Naive B cell (primary cell): ENCODE measurements at regions not wholly inside any gene's neighbourhood (a gene's known extent, or its start where the extent isn't known, plus 50 kb on each side); places are given as distances from the start of the nearest gene placed in this dataset.

Experiments
- ATAC-seq, 2 donors: fragments of 150-1000 bp; cut with Tn5 transposase; 2 replicates each; pipeline ENCODE4 v1.10.0; 2021; ENCODE audit warnings: low read depth in 2 of 2, mild to moderate bottlenecking in 2 of 2, moderate library complexity in 2 of 2
- DNase-seq: peaks from one replicate; pipeline ENCODE4 v3.0.0; 2022
- H3K27ac Mint-ChIP-seq, 6 donors: one replicate each; pipeline ENCODE4 v1.8.0; 2020 to 2022; ENCODE audit warnings: mild to moderate bottlenecking in 6 of 6, mixed read lengths in 6 of 6, moderate library complexity in 5 of 6, inconsistent platforms in 2 of 6
- H3K27me3 Mint-ChIP-seq, 3 donors: one replicate each; pipeline ENCODE4 v1.8.0; 2021 to 2022; ENCODE audit warnings: mixed read lengths in 3 of 3, mild to moderate bottlenecking in 1 of 3
- H3K36me3 Mint-ChIP-seq, 2 donors: one replicate each; pipeline ENCODE4 v1.8.0; 2020 to 2022; ENCODE audit warnings: mixed read lengths in 2 of 2, inconsistent platforms in 1 of 2, mild to moderate bottlenecking in 1 of 2
- H3K4me1 Mint-ChIP-seq, 3 donors: one replicate each; pipeline ENCODE4 v1.8.0; 2020 to 2022; ENCODE audit warnings: mixed read lengths in 3 of 3, inconsistent platforms in 1 of 3, mild to moderate bottlenecking in 1 of 3, moderate library complexity in 1 of 3
- H3K4me3 Mint-ChIP-seq, 8 donors: one replicate each; pipeline ENCODE4 v1.8.0; 2020 to 2022; ENCODE audit warnings: mild to moderate bottlenecking in 8 of 8, mixed read lengths in 8 of 8, moderate library complexity in 8 of 8, inconsistent platforms in 2 of 8
- H3K9me3 Mint-ChIP-seq, 7 donors: one replicate each; pipeline ENCODE4 v1.8.0; 2020 to 2022; ENCODE audit warnings: mixed read lengths in 7 of 7, mild to moderate bottlenecking in 5 of 7, inconsistent platforms in 2 of 7, moderate library complexity in 1 of 7

DNA sequence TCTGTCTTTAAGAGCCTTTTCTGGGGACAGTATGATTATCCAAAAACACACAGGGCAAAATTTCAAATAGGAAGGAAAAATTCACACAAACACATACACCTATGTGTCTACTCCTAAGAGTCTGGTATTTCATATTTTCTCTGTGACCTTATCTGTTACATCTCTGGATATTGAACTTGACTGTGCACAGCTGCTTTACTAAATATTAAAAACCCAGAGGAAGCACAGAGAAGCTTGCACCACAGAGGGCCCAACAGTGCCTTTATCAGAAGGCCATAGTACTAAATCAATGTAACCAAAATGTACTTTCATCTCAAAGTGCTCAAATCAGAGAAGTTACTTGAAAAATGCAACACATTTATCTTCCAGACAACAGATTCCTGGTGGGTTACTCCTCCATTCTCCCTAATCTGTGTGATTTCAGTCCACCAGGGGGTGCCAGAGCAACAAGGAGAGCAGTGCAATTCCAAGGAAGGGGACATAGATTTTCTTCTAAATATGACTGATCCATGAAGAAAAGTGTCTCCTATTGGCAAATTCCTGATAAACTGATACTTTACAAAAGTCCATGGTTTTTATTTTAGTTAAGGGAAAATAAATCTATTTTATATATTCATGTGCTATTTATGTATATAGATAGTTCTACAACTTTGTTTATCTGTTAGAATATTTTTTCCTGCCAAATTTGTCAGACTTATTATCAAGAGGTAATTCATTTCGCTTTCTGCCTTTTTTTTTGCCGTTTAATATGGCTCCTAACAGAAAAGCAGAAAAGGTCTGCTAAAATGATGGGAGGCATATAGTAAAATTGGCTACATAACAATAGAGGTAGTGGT is 617.6 kb downstream of the LRFN5 start:
- Mint-ChIP-seq H3K4me3 (no peak overlapping the region), H3K27ac (no peak overlapping the region), H3K27me3 (no peaks in the 10 kb centered on the region), H3K4me1 (peaks cover 8 to 28% (median 9%) of the 10 kb centered on the region in 3 donors), H3K9me3 (no peaks in the 10 kb centered on the region), H3K36me3 (no peaks in the 10 kb centered on the region)
- peak; percentile 10 for DNase-seq
- no peak for ATAC-seq

DNA sequence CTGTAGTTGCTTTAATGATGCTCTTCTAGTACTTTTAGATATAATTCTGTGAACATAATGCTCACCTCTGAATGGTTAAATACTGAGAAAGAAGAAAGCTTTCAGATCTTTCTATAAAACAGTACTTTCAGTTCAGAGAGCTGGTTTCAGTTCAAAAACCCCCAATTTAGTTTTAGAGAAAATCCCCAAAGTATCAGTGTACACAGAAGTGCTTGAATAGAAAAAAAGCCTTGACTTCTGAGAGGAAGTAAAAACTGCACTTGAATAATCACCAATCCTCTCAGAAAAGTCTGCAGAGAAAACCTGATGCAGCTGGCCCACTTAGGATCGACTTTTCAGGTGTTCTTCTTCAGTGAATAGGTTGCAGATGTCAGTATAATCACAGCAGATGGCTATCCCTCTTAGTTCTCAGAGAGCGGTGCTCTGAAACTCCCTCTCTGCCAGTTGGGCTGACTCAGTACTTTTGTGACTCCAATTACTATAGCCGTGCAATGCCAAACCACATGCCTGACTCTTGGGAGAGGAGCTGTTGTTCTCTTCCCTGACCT is 616.3 kb downstream of the LRFN5 start:
- Mint-ChIP-seq H3K4me1 (peaks cover 8 to 28% (median 9%) of the 10 kb centered on the region in 3 donors), H3K9me3 (no peaks in the 10 kb centered on the region), H3K27ac (peak overlapping the region in 4 of 6 donors; percentile 69 to 89 (median 75)), H3K27me3 (no peaks in the 10 kb centered on the region), H3K36me3 (no peaks in the 10 kb centered on the region), H3K4me3 (peak overlapping the region in 5 of 8 donors; percentile 17 to 76 (median 50))
- ATAC-seq (peak; percentile 81 to 86), DNase-seq (peak; percentile 22)

DNA sequence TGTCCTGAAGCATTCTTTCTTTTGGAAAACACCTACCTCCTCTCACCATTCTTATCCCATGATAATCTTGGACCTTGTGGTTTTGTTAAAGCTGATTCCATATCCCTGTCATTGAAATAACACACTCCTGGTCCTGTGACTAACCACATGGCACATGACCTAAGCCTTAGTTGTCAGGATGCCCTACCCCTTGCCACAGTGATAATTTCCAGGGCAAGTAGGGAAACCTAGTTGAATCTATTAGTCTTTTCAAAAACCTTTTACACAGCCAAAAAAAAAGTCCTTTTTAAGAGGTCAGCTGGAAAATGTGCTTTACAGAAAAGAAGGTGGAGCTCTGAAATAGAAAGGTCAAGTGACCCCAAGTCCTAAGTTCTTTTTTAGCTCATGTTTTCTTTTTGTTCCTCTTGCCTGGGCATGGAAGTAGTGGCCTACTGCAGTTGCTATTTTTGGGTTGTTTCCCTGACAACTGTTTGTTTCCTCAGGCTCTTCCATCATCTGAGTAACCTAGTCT is 608.4 kb downstream of the LRFN5 start:
- DNase-seq = no peak
- no peak for ATAC-seq
- no peaks in the 10 kb centered on the region for H3K9me3 Mint-ChIP-seq
- no peaks in the 10 kb centered on the region for H3K4me1 Mint-ChIP-seq
- no peaks in the 10 kb centered on the region for H3K27me3 Mint-ChIP-seq
- no peak overlapping the region for H3K4me3 Mint-ChIP-seq
- no peak overlapping the region for H3K27ac Mint-ChIP-seq
- no peaks in the 10 kb centered on the region for H3K36me3 Mint-ChIP-seq

DNA sequence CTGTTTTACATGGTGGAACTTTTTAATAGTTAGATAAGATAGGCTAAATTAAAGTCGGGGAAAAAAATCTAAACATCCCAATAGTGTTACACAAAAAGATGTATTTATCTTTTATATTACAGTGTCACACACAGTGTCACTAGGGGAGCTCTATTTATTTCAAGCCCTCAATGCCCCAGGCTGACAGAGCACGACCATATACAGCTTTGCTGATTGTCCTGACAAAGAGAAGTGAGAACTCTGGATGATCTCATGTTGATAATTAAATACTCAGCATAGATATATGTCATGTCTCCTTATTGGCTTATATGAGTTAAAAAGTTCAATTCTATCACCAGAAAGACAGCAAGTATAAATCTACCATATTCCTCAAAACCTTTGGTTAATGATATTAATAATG is 594.3 kb downstream of the LRFN5 start:
- Mint-ChIP-seq H3K4me3 (no peak overlapping the region), H3K4me1 (peaks cover 0 to 6% (median 0%) of the 10 kb centered on the region in 3 donors), H3K27ac (no peak overlapping the region), H3K9me3 (peaks cover 0 to 1% (median 0%) of the 10 kb centered on the region in 7 donors), H3K36me3 (no peaks in the 10 kb centered on the region), H3K27me3 (no peaks in the 10 kb centered on the region)
- no peak for ATAC-seq
- DNase-seq = no peak

DNA sequence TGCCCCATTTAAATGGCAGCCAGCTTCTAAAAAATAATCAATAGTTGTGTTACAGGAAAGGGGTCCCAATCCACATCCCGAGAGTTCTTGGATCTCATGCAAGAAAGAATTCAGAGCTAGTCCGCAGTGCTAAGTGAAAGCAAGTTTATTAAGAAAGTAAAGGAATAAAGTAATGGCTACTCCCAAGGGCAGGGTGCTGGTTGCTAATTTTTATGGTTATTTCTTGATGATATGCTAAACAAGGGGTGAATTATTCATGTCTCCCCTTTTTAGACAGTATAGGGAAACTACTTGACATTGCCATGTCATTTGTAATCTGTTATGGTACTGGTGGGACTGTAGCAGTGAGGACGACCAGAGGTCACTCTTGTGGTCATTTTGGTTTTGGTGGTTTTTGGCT is 591.3 kb downstream of the LRFN5 start:
- H3K27ac Mint-ChIP-seq = no peak overlapping the region
- H3K4me3 Mint-ChIP-seq = no peak overlapping the region
- H3K9me3 Mint-ChIP-seq = no peaks in the 10 kb centered on the region
- DNase-seq (no peak), ATAC-seq (no peak)
- no peaks in the 10 kb centered on the region for H3K27me3 Mint-ChIP-seq
- H3K36me3 Mint-ChIP-seq = no peaks in the 10 kb centered on the region
- H3K4me1 Mint-ChIP-seq = peaks cover 0 to 6% (median 0%) of the 10 kb centered on the region in 3 donors

DNA sequence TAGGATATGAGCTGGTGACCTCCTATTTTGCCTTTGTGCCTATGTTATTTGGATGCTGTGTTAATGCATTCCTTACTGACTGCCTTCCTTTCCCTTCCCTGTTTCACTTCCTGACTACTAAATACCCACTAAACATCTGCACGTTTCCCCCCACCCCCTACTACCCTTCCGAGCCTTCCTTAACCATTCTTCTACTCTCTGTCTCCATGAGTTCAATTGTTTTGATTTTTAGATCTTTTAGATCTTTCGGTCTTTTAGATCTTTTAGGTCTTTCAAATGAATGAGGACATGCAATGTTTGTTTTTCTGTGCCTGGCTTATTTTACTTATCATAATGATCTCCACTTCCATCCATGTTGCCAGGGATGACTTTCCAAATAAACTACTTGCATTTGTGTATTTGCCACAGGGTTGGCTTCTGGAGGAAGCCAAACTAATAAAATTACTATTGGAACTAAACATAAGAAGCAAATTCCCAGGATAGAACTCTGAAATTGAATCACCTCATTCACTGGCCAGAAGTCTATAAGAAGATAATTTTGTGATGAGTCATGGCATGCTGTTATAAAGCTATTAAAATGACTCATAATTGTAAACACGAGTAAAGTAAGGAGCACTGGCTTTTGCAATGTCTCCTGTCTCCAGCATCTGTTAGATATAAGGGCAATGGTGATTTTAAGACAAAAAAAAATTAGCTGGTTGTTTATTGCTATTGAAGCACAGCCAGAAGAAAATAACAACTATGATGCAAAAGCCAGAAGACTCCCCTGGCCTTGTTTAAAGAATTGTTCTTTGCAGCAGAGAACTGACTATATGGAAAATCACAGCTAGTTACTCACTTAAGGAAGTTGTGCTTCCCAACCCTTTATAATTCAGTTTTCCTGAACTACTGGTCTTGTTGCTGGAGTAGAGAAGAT is 586.3 kb downstream of the LRFN5 start:
- Mint-ChIP-seq H3K27me3 (no peaks in the 10 kb centered on the region), H3K4me1 (no peaks in the 10 kb centered on the region), H3K4me3 (no peak overlapping the region), H3K27ac (no peak overlapping the region), H3K9me3 (peaks cover 0 to 5% (median 0%) of the 10 kb centered on the region in 7 donors), H3K36me3 (no peaks in the 10 kb centered on the region)
- DNase-seq = no peak
- no peak for ATAC-seq

DNA sequence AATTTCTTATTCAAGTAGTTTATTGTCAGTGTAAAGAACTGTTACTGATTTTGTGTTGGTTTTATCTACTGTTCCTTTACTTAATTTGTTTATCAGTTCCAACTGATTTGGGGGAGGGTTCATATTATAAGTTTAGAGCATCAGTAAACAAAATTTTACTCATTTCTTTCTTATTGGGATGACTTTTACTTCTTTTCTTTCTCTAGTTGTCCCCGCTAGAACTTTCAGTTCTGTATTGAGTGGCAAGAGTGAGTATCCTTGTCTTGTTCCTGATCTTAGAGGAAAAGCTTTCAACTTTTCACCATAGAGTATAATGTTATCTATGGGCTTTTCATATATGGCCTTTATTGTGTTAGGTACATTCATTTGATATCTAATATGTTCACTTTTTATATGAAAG is 584.1 kb downstream of the LRFN5 start:
- peaks cover 0 to 5% (median 0%) of the 10 kb centered on the region in 7 donors for H3K9me3 Mint-ChIP-seq

DNA sequence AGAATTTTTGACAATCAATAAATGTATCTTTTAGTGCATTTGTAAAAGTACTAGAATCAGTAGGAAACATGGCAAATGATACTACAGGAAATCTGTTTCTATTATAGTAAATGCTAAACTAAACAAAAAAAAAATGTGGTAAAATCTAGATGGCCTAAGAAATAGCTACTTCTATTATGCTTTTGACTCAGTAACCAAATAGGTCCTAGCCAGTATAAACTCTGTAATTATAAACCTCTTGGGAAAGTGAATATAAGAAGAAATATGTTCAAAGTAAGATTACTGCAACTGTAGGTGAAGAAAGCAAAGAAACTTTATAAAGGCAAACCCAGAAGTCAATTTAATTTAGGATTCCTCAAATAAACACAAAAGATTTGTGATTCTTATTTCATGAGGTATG is 581.2 kb downstream of the LRFN5 start:
- Mint-ChIP-seq H3K27ac (no peak overlapping the region), H3K36me3 (no peaks in the 10 kb centered on the region), H3K4me3 (no peak overlapping the region), H3K4me1 (peaks cover 0 to 5% (median 0%) of the 10 kb centered on the region in 3 donors), H3K27me3 (no peaks in the 10 kb centered on the region), H3K9me3 (peaks cover 0 to 4% (median 0%) of the 10 kb centered on the region in 7 donors)
- DNase-seq (no peak), ATAC-seq (no peak)

More for the DNA sequence above, 584.1 kb downstream of the LRFN5 start:
- no peaks in the 10 kb centered on the region for H3K36me3 Mint-ChIP-seq
- ATAC-seq (no peak), DNase-seq (no peak)
- H3K4me3 Mint-ChIP-seq = no peak overlapping the region
- no peaks in the 10 kb centered on the region for H3K27me3 Mint-ChIP-seq
- no peak overlapping the region for H3K27ac Mint-ChIP-seq
- H3K4me1 Mint-ChIP-seq = peaks cover 0 to 2% (median 0%) of the 10 kb centered on the region in 3 donors

DNA sequence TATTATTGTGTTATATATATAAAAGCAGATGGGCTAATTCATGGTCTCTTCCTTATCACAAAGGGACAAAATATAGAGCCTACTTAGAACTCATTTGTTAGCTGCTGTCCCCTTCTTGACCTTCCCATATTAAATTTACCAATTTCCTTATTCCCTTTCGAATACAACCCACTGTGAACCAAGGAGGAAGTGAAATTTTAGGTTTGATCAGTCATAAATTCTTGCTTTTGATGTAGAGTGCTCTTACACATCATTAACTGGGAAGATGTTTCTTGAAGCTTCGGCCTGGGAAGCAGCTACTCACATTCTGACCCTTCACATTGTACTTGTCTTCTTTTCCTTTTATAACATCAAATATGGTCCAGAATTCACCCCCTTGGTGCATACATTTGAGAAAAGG is 579.0 kb downstream of the LRFN5 start:
- Mint-ChIP-seq H3K4me3 (no peak overlapping the region), H3K36me3 (no peaks in the 10 kb centered on the region), H3K4me1 (peaks cover 0 to 5% (median 0%) of the 10 kb centered on the region in 3 donors), H3K27ac (no peak overlapping the region), H3K9me3 (no peaks in the 10 kb centered on the region), H3K27me3 (no peaks in the 10 kb centered on the region)
- ATAC-seq = no peak
- DNase-seq = no peak

DNA sequence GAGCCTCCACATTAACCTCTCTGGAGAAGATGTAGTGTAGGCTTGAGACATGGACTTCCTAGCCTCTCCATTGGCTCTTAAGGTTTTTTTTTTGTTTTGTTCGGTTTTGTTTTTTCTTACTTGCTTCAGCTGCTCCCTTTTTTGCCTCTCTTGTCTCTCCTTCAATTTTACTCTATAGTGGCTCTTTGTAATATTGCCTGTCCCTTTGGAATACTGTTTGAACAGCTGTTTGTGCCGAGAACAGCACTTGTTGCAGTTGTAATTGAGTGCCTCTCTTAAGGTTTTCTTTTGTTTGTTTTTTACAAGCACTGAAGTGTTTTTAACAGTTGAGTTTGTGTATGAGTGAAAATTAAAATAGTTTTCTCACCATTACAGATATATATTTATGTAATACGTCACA is 567.7 kb downstream of the LRFN5 start:
- DNase-seq = no peak
- H3K9me3 Mint-ChIP-seq = peaks cover 0 to 6% (median 4%) of the 10 kb centered on the region in 7 donors
- ATAC-seq = no peak
- H3K27ac Mint-ChIP-seq = no peak overlapping the region
- H3K27me3 Mint-ChIP-seq = peaks cover 0 to 7% (median 0%) of the 10 kb centered on the region in 3 donors
- H3K36me3 Mint-ChIP-seq = no peaks in the 10 kb centered on the region
- H3K4me1 Mint-ChIP-seq = no peaks in the 10 kb centered on the region
- H3K4me3 Mint-ChIP-seq = no peak overlapping the region

DNA sequence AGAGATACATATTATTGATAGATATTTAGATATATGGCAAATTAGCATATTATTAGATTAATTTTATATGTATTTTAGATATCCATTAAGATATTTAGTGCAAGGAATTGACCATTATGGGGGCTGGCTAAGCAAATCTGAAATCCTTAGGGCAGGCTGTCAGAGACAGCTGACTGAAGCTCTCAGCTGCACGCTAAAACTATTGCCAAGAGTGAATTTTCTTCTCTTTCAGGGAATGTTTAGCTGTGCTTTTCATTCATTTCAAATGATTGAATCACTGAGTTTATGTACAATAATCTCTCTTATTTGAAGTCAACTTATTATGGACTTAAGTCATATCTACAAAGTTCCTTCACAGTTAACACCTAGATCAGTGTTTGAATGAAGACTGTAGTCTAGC is 566.5 kb downstream of the LRFN5 start:
- DNase-seq = no peak
- no peak overlapping the region for H3K4me3 Mint-ChIP-seq
- H3K27ac Mint-ChIP-seq = no peak overlapping the region
- no peaks in the 10 kb centered on the region for H3K36me3 Mint-ChIP-seq
- H3K9me3 Mint-ChIP-seq = peaks cover 0 to 14% (median 4%) of the 10 kb centered on the region in 7 donors
- peaks cover 0 to 7% (median 0%) of the 10 kb centered on the region in 3 donors for H3K27me3 Mint-ChIP-seq
- ATAC-seq = no peak
- no peaks in the 10 kb centered on the region for H3K4me1 Mint-ChIP-seq

DNA sequence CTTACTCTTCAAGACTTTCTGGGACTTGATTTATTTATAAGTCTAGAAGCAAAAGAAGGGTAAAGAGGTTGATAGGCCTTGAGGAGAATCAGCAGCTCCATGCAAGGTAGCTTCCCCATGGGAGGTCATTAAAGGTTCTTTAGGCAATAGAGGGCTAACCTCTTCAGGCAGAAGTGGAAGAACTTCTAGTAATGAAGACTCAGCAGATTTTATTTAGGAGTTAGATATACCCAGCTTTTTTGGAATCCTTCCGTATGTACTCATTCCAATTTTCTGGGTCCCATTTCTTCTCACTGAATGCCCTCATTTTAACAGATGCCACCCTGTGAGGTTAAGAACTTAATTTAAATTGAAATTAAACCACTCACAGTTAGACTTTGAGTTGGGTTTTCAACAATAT is 565.6 kb downstream of the LRFN5 start:
- peaks cover 0 to 7% (median 0%) of the 10 kb centered on the region in 3 donors for H3K27me3 Mint-ChIP-seq
- no peaks in the 10 kb centered on the region for H3K36me3 Mint-ChIP-seq
- no peaks in the 10 kb centered on the region for H3K4me1 Mint-ChIP-seq
- ATAC-seq (no peak), DNase-seq (no peak)
- no peak overlapping the region for H3K27ac Mint-ChIP-seq
- no peak overlapping the region for H3K4me3 Mint-ChIP-seq
- H3K9me3 Mint-ChIP-seq = peaks cover 0 to 14% (median 8%) of the 10 kb centered on the region in 7 donors

DNA sequence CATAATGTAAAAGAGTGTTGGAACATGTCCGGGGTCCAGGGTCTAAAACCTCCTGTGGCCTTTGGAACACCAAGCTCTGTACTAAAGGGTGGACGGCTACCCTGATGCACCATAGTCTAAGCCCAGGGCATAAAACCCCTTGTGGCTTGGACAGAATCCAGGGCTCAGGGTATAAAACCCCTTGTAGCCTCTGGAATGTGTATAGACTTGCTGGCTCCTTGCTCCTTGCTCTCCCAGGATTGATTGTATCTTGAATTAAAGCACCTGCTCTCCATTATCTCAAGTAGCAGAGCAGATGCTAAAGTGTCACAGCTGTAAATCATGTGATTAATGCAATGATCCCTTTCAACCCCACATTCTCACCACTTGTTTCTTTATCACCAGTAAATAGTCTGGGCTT is 556.5 kb downstream of the LRFN5 start:
- Mint-ChIP-seq H3K27ac (no peak overlapping the region), H3K36me3 (no peaks in the 10 kb centered on the region), H3K4me1 (no peaks in the 10 kb centered on the region), H3K9me3 (peaks cover 0 to 14% (median 5%) of the 10 kb centered on the region in 7 donors), H3K4me3 (no peak overlapping the region), H3K27me3 (no peaks in the 10 kb centered on the region)
- DNase-seq (no peak), ATAC-seq (no peak)
